ENCODE measurements at regions not wholly inside any gene's neighbourhood (a gene's known extent, or its start where the extent isn't known, plus 50 kb on each side); places are given as distances from the start of the nearest gene placed in this dataset.
A peak's percentile ranks its signal among the peaks of the same experiment; 100 is the strongest.

DNA sequence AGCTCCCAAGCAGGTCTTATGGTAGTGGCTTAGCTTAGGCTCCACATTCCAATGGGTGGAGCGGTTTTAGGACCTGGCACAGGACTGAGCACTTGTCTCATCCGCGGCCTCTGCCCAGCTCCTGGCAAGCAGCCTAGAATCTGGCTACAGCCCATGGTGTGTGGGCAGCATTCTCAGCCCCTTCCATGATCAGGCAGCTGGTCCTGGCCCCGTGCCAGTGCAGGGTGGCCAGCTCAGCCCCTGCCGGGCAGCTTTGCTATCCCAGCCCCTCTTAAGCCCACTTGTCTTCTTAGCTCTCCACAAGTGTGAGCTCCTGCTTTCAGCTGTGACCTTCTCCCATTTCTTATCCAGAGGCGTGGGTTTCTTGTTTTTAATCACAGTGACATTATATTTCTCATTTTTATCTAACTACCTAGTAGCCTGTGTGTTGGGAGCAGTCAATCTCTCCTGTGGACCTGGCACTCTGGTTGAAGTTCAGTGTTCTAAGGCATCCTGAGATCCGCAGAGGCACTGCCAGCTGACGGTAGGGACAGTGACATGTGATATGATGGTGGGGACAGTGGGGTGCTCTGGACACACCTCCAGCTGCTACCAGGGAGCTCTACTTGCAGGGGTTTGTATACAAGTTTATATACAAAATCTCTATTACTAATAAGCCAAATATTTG, 84.5 kb upstream of the PRNP start (continued):
- TF ChIP-seq NRF1 (IDR thresholded peaks at IDR 0.05; ENCODE audit: low read depth, low read length) (no peak), RAD21 (IDR thresholded peaks at IDR 0.05; ENCODE audit: low read length) (no peak), FOXJ3 (CRISPR knock-in tag; IDR thresholded peaks at IDR 0.05) (no peak), SMC3 (IDR thresholded peaks at IDR 0.05; ENCODE audit: low read depth, low read length) (no peak), ELF1 (IDR thresholded peaks at IDR 0.05) (0 out of 2 replicates have a peak, but pooled peaks have one; percentile 11), NFIC (IDR thresholded peaks at IDR 0.05; ENCODE audit: borderline replicate concordance) (peak; percentile 99), RXRA (IDR thresholded peaks at IDR 0.05; ENCODE audit: borderline replicate concordance, low read depth) (no peak), TAF1 (IDR thresholded peaks at IDR 0.05; ENCODE audit: borderline replicate concordance, low read depth, low read length) (no peak), FOXM1 (IDR thresholded peaks at IDR 0.05; ENCODE audit: low read depth) (no peak), GATA2 (CRISPR knock-in tag; IDR thresholded peaks at IDR 0.05) (no peak), EP300 (IDR thresholded peaks at IDR 0.05; ENCODE audit: borderline replicate concordance in 1 of 2, low read depth in 1 of 2, low read length in 1 of 2) (peak in 1 of 2 experiments; percentile 48; a peak in 1 of 4 replicates), TCF12 (IDR thresholded peaks at IDR 0.05) (peak; percentile 75), GABPA (IDR thresholded peaks at IDR 0.05; ENCODE audit: low read depth) (no peak), CHD2 (IDR thresholded peaks at IDR 0.05; ENCODE audit: low read length, partially characterized antibody) (no peak), JUND (IDR thresholded peaks at IDR 0.05) (0 out of 2 replicates have a peak, but pooled peaks have one; percentile 13), YY1 (IDR thresholded peaks at IDR 0.05; ENCODE audit: low read depth) (peak; percentile 19; the same call in 1 of the 2 replicates), MEF2A (IDR thresholded peaks at IDR 0.05; ENCODE audit: borderline replicate concordance, low read depth) (no peak; the same call in 1 of the 2 replicates)
- TF ChIP-seq, protein P1, sequence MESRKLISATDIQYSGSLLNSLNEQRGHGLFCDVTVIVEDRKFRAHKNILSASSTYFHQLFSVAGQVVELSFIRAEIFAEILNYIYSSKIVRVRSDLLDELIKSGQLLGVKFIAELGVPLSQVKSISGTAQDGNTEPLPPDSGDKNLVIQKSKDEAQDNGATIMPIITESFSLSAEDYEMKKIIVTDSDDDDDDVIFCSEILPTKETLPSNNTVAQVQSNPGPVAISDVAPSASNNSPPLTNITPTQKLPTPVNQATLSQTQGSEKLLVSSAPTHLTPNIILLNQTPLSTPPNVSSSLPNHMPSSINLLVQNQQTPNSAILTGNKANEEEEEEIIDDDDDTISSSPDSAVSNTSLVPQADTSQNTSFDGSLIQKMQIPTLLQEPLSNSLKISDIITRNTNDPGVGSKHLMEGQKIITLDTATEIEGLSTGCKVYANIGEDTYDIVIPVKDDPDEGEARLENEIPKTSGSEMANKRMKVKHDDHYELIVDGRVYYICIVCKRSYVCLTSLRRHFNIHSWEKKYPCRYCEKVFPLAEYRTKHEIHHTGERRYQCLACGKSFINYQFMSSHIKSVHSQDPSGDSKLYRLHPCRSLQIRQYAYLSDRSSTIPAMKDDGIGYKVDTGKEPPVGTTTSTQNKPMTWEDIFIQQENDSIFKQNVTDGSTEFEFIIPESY (IDR thresholded peaks at IDR 0.05; ENCODE audit: borderline replicate concordance, low read depth): no peak
- TF ChIP-seq, protein P2, sequence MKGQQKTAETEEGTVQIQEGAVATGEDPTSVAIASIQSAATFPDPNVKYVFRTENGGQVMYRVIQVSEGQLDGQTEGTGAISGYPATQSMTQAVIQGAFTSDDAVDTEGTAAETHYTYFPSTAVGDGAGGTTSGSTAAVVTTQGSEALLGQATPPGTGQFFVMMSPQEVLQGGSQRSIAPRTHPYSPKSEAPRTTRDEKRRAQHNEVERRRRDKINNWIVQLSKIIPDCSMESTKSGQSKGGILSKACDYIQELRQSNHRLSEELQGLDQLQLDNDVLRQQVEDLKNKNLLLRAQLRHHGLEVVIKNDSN (IDR thresholded peaks at IDR 0.05; ENCODE audit: borderline replicate concordance, low read depth): no peak
- TF ChIP-seq, protein P3, sequence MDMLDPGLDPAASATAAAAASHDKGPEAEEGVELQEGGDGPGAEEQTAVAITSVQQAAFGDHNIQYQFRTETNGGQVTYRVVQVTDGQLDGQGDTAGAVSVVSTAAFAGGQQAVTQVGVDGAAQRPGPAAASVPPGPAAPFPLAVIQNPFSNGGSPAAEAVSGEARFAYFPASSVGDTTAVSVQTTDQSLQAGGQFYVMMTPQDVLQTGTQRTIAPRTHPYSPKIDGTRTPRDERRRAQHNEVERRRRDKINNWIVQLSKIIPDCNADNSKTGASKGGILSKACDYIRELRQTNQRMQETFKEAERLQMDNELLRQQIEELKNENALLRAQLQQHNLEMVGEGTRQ (IDR thresholded peaks at IDR 0.05; ENCODE audit: borderline replicate concordance, low read depth, low read length): no peak
- TF ChIP-seq, protein P4, sequence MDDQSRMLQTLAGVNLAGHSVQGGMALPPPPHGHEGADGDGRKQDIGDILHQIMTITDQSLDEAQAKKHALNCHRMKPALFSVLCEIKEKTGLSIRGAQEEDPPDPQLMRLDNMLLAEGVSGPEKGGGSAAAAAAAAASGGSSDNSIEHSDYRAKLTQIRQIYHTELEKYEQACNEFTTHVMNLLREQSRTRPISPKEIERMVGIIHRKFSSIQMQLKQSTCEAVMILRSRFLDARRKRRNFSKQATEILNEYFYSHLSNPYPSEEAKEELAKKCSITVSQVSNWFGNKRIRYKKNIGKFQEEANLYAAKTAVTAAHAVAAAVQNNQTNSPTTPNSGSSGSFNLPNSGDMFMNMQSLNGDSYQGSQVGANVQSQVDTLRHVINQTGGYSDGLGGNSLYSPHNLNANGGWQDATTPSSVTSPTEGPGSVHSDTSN (IDR thresholded peaks at IDR 0.05): peak; percentile 56
- TF ChIP-seq, protein P5, sequence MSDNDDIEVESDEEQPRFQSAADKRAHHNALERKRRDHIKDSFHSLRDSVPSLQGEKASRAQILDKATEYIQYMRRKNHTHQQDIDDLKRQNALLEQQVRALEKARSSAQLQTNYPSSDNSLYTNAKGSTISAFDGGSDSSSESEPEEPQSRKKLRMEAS (IDR thresholded peaks at IDR 0.05; ENCODE audit: low read depth): peak; percentile 25

Measured in SK-N-SH (cell line).